HG02938 (cell line): ENCODE measurements at regions not wholly inside any gene's neighbourhood (a gene's known extent, or its start where the extent isn't known, plus 50 kb on each side); places are given as distances from the start of the nearest gene placed in this dataset.
A peak's percentile ranks its signal among the peaks of the same experiment; 100 is the strongest.

ENCODE experiments used
- ATAC-seq: cut with Tn5 transposase; IDR thresholded peaks from one replicate; pipeline ENCODE4 v1.9.1; 2021; ENCODE audit warnings: mild to moderate bottlenecking, moderate library complexity; ENCODE audit not compliant: unreplicated experiment

DNA sequence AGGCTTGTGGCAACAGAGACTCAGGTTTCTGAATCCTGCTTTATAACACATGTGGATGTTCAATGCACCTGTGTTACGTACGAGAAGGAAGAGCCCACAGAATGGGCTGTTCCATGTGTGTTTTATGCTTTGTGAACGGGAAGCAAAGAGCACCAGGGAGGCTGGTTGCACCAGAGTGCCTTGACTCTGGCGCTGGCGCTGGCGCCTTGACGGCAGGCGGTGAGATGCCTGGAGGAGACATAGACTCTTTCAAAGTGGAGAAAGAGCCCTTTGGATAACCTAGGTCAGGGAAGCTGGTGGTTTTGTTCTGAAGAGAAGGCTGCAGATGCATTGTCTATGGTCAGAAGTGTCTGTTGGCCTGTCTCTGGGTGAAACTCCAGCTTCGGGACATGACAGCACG lies 80.2 kb upstream of the APCDD1 start:
- ATAC-seq: no peak

DNA sequence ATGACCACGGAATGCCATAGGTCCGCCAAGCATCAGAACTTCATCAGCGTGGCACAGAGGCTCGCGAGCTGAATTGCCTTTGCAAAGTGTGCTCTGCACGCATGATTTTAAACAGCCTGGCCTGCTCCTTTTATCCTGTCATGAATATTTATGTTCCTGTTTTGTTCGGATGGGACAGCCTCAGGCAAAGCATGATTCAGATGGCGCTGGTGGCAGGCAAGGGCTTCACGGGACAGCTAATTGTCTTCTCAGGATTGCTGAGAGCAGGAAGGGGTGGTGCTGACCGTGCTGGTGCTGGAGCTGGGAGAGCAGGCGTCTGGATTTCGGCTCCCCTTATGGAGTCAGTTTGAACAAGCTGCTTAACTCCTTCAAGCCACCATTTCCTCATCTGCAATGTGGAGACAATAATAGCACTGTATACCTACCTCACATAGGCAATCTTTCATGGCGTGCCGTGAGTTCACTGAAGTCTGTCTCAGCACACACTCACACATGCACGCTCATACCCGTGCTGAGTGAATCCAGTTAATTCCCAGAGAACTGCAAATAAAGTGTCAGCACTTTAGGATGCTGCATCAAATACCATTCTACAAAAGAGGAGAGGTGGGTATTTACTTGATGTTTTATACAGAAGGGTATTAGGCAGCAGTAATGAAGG lies 79.7 kb upstream of the APCDD1 start:
- no peak for ATAC-seq

DNA sequence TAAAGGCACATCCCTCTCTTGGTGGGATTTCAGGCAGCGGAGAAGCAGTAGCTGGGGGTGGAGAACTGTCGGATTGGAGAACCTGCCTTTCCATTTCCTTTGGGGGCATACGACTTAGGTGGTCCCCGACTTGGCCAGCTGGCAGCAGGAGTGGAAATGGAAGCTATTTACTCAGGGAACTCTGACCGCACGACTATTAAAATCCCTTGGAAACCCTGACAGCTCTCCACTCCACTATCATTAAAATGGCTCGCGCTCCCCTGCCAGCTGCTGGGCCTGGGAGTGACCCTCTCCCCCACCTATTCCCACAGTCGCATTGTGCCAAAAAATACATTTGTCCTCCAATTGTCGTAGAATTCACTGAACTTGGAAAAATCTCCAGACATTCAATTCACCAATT lies 77.7 kb upstream of the APCDD1 start:
- no peak for ATAC-seq

DNA sequence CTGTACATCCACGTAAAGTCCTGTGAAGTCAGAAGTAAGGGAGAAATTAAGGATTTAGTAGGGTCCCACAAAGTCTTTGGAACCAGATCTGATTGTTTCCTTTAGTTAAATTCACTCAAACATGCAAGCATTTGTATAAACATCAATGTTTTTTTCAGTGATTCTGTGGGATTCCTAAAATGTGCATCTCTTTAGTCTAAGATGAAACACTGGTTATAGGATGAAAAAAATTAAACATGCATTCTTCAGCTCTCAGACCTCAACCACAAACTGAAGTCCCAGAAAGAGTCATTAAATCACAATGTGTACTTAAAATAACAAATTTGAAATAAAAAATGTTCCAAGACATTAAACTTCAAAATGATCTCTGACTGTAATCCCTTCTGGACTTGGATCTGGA lies 76.5 kb upstream of the APCDD1 start:
- ATAC-seq: no peak

DNA sequence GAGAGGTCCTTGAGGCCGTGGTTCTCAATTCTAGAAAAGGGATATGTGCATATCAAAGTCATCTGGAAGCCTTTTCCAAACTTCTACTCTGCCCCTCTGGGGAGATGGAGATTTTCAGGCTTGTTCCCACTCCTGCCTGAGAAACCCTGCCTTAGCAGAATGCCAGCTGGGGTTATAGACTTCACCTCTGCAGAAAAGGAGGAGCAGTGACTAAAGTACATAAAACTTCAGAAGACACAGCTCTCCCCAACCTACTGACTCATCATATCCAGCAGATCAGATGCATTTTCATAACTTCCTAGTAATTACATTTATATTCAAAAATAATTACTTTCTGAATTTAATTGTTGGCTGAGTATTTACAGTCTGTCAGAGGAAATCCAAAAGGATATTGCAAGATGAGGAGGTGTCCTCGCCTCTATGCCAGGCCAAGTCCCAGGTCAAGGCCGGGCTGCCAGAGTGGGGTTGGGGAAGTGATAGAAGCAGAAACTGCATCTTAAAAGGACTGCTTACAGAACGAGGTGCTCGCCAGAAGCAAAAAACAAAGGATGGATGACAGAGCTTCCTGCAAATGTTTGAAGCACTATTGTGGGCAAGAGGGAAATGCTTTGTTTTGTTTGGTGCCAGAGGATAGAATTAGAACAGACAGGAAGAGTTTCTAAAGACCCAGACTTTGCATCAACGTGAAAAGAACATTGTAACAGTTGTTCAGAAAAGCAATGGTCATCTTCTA lies 75.6 kb upstream of the APCDD1 start:
- no peak for ATAC-seq

DNA sequence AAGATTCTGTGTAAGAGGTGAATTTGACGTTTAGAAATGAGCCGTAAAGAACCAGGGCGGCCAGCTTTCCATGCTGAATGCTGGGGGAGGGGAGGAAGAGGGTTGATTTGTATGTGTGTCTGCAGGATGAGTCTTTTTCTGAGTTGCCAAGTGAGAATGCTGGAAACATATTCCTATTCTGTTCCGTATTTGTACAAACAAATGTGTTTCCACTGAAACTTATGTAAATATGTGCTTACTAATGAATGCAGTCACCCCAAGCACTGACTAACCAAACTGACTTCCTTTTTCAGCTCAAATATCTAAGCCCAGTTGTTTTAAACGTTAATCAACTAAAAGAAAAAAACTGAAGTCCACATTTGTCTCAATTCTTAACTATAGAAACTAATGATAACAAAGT lies 74.9 kb upstream of the APCDD1 start:
- ATAC-seq: no peak

DNA sequence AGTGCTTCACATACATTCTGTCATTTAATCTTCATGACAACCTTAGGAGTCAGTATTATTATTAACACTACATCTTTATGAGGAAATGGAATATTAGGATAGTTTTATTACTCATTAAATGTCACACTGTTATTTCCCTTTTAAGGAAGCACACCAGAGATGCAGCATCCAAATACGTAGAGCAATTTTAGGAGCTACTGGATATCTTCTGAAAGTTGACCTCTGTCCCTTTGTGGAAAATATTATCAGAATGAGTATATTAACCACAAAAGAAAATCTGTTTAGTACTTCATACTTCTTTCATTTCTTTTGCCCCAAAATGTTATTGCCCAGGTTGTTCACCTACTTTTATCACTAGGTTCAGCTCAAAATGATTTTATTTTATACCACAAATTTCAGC lies 72.9 kb upstream of the APCDD1 start:
- no peak for ATAC-seq

DNA sequence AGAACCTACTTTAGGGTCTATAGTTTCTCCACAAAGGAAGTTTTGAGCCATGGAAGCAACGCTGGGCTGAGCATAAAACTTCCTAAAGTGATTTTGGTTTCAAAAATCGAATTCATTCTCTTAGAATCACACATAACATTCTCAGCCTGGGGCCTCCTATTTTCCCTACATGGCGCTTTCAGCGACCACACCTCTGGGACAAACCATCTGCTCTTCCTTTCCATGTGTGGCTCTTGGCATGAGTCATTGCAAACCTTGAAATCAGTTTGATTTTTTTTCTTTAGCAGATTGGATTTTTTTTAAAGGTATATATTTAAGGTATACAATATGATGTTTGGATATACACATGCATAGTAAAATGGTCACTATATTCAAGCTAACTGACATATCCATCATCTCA lies 72.5 kb upstream of the APCDD1 start:
- ATAC-seq: no peak

DNA sequence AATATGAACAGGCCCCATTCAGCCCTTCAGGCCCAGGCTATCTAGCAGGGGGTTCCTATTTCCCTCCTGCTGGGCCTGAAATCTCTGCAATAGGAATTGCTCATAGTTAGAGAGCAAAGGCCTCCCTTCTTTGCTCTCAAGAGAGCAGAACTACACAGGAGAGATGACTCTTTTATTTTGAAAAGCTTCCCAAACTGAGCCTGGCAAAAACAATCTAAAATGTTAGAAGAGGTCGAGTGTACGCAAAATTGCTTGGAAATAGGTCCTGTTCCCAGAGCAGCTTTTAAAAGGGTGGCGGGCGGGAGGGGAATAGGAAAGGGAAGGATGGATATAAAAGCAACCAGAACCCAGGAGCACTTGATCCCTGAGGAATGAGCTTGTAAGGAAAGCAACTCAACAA lies 68.4 kb upstream of the APCDD1 start:
- no peak for ATAC-seq

DNA sequence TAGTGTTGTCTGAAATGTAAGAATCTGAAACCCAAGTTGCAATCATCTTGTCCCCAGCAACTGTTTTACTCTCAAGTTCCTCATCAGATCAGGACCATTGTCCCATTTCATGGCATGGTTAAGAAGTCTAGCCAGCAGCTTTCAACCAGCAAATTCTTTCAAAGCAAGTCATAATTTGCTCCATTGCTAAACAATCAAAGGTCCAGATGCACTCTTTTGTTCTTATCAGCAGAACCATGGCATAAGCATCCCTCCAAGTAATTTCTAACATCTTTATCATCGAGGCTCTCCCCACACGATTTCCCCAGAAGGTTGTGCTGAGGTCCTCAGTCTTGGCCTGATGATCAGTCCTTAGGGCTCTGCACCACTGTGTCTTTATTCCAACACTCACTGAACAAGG lies 67.5 kb upstream of the APCDD1 start:
- no peak for ATAC-seq

DNA sequence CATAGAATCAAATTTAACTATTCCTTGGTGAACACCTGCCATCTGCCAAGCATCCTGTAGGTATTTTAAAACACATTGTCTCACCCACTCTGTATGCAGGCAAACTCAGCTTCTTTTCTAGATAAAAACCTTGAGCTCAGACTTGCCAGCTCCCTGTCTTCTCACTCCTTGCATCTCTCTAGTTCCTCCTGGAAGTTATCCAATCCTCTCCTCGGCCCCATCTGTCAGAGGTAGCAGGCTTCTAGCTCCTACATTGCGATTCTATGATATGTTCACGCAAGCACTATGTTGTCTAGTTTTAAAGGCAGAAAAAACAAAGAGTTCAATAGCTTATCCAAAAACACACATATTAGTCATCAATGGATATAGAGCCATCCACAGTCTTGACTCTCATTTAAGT lies 67.0 kb upstream of the APCDD1 start:
- ATAC-seq: no peak

DNA sequence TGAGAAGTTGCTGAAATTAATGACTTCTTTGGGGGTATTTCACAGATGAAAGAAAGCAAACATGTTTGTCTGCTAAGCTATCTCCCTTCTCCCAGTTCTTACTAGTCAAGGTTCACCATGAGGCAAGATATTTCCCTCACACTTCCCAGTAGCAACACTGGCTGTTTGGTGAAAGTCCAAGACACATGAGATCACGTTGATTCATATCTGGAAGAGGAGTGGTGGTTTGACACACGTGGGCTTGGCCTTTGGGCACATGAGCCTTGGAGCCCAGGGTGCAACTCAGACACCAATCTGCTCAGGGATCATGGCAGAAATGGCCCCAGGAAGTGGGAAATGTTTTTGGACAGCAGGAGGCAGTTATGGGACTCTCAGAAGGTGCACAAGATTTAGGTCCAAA lies 66.1 kb upstream of the APCDD1 start:
- ATAC-seq: no peak

DNA sequence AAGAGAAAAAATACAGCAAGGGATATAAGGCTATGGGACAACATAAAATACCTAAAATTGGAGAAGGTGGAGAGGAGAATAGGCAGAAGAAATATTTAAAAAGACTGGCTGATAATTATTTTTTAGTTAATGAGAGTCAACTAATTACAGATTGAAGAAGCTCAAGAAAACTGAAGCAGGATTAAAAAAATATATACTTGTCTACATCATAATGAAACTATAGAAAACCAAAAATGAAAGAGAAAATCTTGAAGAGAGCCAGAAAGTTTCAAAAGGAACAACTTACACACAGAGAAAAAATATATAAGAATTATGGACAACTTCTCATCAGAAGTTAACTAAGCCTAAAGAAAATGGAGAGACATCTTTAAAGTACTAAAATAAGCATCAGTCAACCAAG lies 62.9 kb upstream of the APCDD1 start:
- peak; percentile 64 for ATAC-seq

DNA sequence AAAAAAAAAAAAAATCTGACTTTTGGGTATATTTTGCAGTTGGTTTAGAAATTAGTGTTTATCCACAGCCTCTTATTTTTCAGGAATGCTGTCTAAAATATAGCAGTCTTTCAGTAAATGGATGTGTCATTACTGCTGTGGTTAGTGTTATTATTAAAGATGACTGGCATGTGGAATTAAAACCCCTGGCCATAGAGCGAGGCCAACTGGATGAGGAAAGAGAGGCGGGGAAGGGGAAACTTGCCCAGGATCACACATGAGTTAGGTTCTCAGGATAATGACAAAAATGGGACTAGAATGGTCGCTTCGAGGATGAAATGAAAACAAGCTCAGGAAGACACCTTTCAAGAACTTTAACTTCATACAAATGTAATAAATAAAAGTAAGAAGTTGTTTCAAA lies 57.4 kb upstream of the APCDD1 start:
- ATAC-seq: no peak

DNA sequence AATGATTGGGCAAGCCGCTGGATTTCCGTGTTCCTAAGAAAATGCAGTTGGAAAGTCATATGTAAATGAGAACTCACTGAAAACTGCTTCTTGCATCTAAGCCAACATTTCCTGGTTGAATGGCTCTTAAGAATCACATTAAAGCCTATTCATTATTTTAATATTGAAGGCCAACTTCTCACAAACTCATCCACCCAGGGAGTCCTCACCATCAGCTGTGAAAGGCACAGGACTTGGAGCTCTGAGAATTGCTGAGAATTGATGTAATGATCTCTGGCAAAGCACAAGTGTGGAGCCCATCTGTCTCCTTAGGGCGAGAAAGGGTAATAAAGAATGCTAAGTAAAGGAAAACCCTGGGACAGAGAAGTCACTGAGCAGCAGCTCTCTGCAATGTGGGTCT lies 55.9 kb upstream of the APCDD1 start:
- no peak for ATAC-seq

DNA sequence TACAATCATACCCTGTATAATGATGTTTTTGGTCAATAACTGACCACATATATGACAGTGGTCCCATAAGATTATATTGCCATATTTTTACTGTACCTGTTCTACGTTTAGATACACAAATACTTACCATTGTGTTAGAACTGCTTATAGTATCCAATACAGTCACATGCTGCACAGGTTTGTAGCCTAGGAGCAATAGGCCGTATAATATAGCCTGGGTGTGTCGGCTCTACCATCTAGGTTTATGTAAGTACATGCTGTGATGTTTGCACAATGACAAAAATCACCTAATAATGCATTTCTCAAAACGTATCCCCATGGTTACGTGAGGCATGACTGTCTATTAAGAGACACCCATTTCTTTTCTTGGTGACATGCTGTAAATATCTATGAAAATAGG lies 55.0 kb upstream of the APCDD1 start:
- no peak for ATAC-seq

DNA sequence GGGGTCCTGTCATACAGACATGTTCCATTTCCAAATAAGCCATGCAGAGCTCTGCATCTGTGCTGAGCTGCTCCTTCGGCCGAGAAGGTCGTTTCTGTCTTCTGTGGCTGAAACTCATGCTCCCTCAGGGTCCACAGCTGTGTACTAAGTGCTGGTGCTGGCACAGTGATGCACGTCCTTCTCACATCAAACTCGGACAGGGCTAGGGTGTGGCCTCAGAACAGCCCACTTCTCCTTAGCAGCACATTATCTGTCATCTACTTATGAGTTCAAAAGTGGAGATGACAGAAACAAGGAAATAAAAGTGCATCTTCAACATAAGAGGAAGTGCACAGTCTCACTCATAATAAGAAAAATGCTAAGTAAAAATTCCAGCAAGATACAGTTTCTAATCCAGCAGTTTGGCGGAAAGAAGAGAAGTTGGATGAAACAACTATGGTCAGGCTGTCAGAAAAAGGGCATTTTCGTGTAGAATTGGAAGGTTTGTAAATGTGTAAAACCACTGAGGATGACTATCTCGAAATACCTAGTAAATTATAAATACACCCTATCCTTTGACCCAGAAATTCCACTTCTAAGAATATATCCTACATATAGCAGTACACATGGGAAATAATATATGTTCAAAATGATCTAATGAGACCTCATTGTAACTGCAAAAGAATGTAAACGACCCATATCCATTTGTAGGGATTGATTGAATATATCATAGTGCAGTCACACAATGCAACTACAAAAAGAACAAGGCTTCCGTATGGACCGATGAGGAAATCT lies 53.7 kb upstream of the APCDD1 start:
- no peak for ATAC-seq

DNA sequence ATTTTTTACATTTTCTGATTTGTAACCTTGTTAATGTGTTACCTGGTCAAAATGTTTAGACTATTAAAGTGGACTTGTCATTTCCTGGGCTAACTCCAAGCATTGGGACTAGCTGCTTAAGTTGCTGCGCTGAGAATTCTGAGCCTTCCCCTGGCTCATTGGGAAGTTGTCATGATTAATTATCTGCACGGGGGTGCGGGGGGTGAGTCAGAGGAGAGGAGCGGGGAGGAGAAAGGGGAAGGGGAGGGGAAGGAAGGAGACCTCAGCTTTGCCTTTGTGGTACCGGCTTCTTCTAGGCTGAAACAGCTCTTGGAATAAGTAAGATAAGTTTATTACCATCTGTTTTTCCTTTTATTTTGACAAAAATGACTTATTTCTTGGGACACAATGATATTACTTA lies 52.9 kb upstream of the APCDD1 start:
- ATAC-seq: no peak

DNA sequence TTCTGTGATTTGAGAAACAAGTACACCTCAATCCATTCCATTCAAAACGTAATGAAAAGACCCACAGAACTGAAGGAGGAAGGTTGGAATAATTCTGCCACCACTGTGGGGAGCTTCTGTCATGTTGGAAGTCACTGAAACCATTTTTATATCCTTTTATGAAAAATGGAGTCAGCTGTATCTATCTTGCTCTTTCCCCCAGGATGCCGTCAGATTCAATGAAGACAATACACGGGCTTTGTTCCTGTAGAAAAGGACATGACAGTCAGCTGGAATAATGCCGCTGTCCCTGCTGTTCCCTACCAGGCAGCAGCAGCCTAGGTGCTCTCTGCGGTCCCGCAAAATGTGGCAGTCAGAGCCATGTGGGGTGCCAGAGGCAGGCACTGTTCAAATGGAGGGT lies 52.5 kb upstream of the APCDD1 start:
- ATAC-seq: no peak

DNA sequence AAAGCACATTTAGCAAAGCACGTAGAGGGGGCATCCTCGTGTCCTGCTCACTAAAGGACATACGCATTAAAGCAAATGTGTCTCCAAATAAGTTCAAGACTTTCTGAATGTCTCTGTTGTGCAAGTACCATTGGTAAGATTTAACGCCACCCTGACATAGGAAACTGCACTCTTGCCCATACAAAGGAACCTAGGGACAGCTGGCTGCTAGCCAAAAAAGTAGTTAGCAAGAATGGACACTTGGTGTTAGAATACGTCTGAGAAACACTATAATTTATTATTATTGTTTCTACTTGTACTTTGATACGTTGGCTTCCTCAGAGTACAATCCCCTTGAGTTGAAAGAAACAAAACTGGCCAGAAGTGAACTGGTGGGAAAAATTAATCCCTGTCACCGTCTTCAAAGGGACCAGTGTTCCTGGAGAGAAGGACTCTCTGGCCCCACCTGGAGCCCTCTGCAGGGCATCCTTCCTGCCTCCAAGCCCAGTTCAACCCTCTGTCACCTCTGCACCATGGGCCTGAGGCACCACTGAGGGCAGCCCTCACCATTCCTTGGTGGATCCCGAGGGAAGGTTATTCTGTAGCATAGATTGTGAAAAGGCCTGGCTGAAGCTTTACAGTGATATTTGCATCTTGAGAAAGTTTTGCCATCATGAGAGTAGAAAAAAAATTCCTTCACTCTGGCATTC lies 51.4 kb upstream of the APCDD1 start:
- no peak for ATAC-seq

DNA sequence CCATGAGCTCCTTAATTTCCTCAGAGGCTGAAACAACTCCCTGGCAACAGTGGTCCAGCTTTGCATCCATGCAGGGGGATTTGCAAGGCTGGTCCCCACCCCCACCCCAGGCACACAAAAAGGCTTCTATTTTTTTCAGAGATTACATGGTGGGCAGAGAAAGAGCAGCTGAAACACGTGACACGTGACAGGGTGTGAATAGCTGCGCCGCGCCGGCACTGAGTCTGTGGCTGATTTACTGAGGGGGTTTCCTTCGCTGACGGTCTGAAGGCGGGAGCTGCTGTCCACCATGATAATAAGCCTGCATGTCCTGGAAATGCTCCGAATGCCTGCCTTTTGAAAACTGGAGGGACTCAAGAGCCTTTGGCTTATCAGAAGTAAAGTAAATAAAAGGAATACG lies 50.7 kb upstream of the APCDD1 start:
- no peak for ATAC-seq

DNA sequence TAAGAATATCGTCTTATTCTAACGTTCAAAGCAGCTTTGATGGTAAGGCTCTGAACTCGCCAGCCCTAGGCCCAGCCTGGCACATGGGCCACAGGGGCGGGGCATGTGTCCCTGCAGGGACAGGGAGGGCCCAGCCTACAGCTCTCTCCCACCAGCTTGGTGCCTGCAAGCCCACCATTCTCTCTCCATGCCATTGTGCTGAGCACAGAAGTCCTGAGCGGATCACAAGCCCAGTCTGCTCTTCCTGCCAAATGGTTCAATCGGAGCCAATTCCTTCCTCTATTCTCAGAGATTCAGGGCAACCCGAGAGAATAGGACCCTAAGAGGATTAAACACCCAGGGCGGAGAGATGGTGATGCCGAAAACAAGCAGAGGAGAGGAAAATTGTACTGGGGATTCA lies 50.3 kb upstream of the APCDD1 start:
- no peak for ATAC-seq
